Activated naive CD4-positive, alpha-beta T cell (primary cell): ENCODE measurements at regions not wholly inside any gene's neighbourhood (a gene's known extent, or its start where the extent isn't known, plus 50 kb on each side); places are given as distances from the start of the nearest gene placed in this dataset.
"Not testable (repeated sequence)": the region's sequence is repeated elsewhere in the genome, so short reads cannot be mapped to it uniquely, and the experiment has no call there.

Experiments
- DNase-seq, 4 experiments: peaks; one replicate each; lab custom pipeline; 2025; lab: John Stamatoyannopoulos, UW

- no peak for DNase-seq
Observed at GRCh38 chr15:91620229-91620628, 233.3 kb upstream of the SLCO3A1 start.

DNA sequence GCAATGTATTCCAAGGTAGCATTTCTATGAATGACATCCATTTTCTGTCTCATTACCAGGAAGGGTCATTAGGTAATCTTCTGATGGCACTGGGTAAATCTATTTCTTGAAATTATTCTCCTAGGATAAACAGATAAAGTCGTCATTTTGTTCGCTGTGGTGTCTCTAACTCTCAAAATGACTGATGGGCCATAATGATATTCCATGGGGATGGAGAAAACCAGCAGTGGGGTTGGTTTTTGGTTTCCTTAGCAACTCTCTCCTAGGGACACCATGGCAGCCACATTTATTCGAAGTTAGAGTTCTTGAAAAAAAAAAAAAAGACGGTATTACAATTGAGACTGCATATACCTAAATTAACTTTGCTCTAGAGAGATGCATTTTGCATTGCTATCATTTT lies 231.3 kb upstream of the SLCO3A1 start:
- DNase-seq, result no peak

DNA sequence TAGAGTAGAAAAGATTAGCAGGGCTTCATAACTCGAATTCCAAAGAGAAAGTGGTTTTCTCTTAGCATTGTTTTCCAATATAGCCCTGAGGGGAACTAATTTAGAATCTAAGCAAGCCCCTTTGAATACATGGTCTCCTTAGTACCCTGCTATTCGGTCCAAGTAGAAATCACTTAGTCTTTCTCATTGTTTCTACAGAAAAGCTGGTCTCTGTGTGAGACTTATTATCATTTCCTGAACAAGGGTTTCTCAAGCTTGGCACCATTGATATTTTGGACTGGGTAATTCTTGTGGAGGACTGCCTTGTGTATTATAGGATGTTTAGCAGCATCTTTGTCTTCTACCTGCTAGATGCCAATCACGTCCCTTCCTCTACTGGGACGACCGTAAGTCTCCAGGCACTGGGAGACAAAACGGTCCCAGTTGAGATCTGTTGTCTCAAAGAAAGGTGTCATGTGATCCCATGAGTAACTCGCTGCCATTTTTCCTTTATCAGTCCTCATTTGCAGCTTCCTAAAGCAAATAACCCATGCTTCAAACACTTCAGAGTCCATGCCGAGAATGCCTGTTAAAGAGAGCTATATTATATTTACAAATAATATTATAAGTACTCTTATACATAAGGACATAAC lies 230.7 kb upstream of the SLCO3A1 start:
- no peak for DNase-seq

DNA sequence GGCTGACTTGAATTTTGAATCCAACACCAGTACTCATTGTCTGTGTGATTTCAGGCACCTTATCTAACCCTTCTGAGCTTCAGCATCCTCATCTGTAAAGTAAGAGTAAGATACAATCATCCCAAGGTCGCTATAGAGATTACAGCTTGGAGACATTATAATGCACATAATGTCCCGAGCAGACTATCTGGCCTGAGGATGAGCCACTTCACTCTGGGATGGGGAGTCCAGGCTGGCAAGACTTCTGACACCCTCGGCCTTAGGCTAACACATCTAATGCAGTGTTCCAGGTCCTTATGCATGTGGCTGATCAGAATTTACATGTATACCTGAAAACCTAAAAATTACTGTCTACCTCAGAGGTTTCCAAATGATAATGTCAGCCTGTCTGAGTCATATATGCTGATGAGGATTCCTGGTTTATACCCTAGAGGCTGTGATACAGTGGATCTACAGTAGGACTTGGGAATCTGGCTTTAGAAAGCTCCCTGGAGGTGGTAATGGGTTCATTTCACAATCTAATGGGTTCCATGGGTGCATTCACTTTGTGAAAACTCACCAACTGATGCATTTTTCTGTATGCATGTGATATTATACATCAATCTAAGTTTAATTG lies 229.0 kb upstream of the SLCO3A1 start:
- no peak for DNase-seq

DNA sequence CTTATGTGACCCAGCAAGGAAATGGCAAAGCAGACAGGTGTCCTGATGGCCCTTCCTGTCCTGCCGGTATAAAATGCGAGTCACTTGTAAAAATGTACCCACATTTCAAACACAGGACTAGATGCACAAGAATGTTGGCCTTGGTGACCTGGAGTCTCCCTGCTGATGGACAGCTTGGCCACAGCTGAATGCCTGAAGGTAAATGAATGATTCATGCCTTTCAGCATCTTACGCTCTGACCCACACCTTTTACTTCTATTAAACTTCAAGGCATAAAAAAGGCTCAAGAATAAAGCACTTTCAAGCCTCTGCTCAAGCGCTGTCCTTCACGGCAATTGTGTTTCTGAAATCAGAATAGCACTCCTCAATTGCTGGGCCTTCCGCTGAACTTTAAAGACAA lies 228.0 kb upstream of the SLCO3A1 start:
- no peak for DNase-seq

GRCh38 chr15:91627473-91628278 lies 225.8 kb upstream of the SLCO3A1 start:
- DNase-seq, result no peak

DNA sequence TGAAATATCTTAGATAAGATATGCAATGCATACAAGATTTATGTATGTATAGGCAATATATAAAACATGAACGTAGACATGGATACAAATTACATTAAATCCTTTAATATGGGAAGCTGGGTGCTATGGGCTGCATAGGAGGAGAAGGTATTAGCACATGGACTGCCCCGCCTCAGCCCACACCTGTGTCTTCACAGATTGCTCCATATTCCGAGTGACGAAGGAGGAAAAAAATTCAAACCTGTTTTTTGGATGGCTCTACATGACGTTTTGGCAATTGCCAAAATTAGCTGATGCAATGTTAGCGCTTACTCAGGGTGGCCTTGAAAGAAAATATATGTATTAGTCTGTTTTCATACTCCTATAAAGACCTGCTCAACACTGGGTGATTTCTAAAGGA lies 223.4 kb upstream of the SLCO3A1 start:
- DNase-seq, result no peak

GRCh38 chr15:91632176-91632575 lies 221.3 kb upstream of the SLCO3A1 start:
- DNase-seq, result no peak

DNA sequence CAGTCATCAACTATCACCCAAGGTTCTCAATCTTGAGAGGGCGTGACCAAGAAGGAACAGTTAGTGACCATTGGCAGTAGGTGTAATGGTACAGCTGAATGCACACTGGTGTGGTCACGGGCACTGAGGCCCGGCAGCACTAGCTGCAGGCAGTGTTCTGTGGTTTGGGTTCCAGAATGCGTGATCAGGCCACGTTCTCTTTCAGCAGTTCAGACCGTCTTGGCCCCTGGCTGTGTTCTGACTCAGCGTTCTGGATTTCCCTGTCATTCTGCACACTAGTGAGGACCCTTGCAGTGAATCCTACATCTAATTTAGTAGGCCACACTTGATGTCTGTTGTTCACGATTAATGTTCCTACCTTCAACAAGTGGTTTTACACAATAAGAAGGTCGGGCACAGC lies 220.5 kb upstream of the SLCO3A1 start:
- no peak for DNase-seq

- DNase-seq, result no peak
Observed at GRCh38 chr15:91634179-91634578, 219.3 kb upstream of the SLCO3A1 start.

DNA sequence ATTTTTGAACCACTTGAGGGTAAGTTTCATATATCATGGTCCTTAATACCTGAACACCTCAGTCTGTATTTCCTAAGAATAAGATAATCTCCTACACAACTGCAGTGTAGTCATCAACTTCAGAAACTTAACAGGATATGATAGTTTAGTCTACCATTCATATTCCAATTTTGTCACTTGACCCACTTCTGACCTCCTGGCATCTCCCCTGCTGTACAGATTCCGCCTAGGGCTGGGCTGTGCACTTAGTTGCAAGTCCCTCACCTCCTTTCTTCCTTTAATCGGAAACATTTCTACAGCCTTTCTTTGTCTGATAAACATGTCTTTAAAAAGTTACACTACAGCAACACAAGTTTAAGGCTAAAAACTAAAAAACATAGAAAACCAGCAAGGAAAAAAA lies 218.4 kb upstream of the SLCO3A1 start:
- no peak for DNase-seq

DNA sequence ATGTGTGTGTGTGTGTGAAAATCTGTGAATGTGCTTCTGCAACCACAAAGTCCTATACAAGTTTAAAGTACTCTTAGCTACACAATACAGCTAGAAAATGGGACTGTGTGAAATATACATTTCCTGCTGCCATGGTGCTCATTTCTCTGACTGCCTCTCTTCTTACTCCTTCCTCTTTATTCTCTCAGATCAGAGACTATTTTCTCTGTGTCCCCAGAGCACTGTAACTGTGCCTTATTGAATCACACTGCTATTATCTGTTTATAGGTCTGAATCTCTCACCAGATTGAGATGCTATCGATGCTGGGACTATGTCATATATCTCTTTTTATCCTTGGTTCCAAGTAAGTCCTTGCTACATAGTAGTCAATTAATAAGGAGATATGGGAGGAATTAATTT lies 217.9 kb upstream of the SLCO3A1 start:
- no peak for DNase-seq

DNA sequence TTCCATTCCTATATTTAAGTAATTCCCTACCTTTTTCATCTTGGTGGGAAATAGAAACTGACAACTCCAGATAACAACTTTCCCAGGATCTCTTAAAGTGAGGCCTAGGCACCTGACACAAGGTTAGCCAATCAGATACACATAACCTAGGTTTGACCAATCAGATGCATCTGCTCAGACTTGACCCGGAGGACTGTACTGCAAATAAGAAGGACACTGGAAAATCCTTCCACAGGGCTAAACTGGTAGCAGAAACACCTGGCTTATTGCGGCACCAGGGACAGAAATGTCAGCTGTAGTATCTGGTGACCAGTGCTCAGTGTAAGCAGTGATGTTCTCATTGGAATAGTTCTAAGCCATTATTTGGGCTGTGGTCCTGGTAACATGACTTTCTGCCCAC lies 204.5 kb upstream of the SLCO3A1 start:
- DNase-seq, result no peak

GRCh38 chr15:91649831-91650321 lies 203.6 kb upstream of the SLCO3A1 start:
- DNase-seq, result no peak

DNA sequence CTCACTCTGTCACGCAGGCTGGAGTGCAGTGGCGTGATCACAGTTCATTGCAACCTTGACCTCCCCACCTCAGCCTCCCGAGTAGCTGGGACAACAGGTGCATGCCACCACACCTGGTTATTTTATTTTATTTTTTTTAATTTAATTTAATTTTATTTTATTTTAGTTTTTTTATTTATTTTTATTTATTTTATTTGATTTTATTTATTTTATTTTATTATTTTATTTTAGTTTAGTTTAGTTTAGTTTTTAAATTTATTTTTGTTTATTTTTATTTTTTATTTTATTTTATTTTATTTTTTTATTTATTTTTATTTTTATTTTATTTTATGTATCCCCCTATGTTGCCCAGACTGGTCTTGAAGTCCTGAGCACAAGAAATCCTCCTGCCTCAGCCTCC lies 202.3 kb upstream of the SLCO3A1 start:
- no peak for DNase-seq

GRCh38 chr15:91652610-91653207 lies 200.8 kb upstream of the SLCO3A1 start:
- DNase-seq, result no peak

DNA sequence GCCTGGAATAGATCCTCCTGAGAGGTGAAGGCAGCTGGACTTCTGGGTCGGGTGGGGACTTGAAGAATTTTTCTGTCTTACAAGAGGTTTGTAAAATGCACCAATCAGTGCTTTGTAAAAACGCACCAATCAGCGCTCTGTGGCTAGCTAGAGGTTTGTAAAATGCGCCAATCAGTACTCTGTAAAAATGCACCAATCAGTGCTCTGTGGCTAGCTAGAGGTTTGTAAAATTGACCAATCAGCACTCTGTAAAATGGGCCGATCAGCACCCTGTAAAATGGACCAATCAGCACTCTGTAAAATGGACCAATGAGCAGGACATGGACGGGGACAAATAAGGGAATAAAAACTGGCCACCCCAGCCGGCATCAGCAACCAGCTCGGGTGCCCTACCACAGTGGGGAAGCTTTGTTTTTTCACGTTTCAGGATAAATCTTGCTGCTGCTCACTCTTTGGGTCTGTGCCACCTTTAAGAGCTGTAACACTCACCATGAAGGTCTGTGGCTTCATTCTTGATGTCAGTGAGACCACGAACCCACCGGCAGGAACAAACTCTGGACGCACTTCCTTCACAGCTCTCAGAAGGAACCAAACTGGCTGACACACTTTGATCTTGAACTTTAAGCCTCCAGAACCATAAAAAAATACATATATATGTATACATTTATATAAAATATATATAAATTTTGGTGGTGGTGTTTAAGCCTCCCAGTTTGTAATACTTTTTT lies 197.8 kb upstream of the SLCO3A1 start:
- not testable (repeated sequence) for DNase-seq

- DNase-seq, result no peak
Observed at GRCh38 chr15:91660174-91660649, 193.3 kb upstream of the SLCO3A1 start.

GRCh38 chr15:91664224-91664836 lies 189.2 kb upstream of the SLCO3A1 start:
- no peak for DNase-seq

DNA sequence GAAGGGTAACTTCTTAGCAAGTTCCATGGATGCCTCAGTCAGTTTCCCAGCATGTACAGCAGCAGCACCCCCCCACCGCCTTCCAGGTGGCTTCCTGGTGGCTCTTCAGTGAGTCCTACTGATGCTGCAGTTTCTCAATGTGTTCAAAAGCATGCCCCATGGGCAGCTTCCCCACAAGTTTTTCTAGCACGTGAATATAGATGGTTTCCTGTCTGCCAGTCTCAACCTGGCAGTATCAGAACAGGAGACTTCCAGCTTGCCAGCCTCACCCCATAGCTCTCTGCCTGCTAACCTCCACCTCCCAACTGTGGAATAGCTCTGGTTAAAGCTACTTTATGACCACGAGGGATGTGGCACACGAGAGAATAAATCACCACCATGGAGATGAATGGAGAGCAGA lies 188.3 kb upstream of the SLCO3A1 start:
- DNase-seq, result no peak

DNA sequence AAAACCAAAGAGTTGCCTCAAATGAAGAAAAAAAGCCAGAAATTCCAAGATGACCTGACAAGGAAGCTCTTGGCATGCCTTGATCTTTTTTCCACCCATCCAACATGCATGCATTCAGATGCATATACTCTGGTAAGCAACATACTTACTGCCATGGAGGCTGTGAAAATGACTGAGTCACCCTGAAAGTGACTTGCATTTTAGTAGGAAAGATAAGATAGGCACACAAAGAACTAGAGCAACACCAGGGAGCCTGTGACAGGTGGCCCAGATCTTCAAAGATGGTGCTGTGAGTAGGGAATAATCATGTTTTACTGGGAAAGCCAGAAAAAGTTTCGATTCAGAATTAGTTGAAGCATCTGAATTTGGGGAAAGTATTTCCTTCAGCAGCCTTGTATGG lies 185.1 kb upstream of the SLCO3A1 start:
- DNase-seq, result no peak
